ENCODE measurements at regions not wholly inside any gene's neighbourhood (a gene's known extent, or its start where the extent isn't known, plus 50 kb on each side); places are given as distances from the start of the nearest gene placed in this dataset.

GRCh38 chr17:51499897-51500296 is 239.6 kb downstream of the UTP18 start:
- H3K9me3 ChIP-seq: no peaks in the 10 kb centered on the region
- no peak for DNase-seq (ENCODE audit: low spot score in 2 of 2)
- H3K27me3 ChIP-seq (ENCODE audit: low read depth): no peaks in the 10 kb centered on the region
- no peaks in the 10 kb centered on the region for H3K4me1 ChIP-seq
- H3K36me3 ChIP-seq (replicated peaks): no peaks in the 10 kb centered on the region
- H3K4me3 ChIP-seq: no peak overlapping the region
- in situ Hi-C loops (cut with MboI; ENCODE audit: low sequenced_read_pairs): no loop called here

GRCh38 chr17:51500454-51500853 is 240.1 kb downstream of the UTP18 start:
- in situ Hi-C loops (cut with MboI; ENCODE audit: low sequenced_read_pairs): no loop called here
- H3K9me3 ChIP-seq: no peaks in the 10 kb centered on the region
- no peaks in the 10 kb centered on the region for H3K4me1 ChIP-seq
- H3K27me3 ChIP-seq (ENCODE audit: low read depth): no peaks in the 10 kb centered on the region
- H3K36me3 ChIP-seq (replicated peaks): no peaks in the 10 kb centered on the region
- no peak overlapping the region for H3K4me3 ChIP-seq
- DNase-seq (ENCODE audit: low spot score in 2 of 2): no peak

- no peak for DNase-seq (ENCODE audit: low spot score in 2 of 2)
- in situ Hi-C loops (cut with MboI; ENCODE audit: low sequenced_read_pairs): no loop called here
- H3K9me3 ChIP-seq: no peaks in the 10 kb centered on the region
- no peak overlapping the region for H3K4me3 ChIP-seq
- H3K4me1 ChIP-seq: no peaks in the 10 kb centered on the region
- H3K27me3 ChIP-seq (ENCODE audit: low read depth): no peaks in the 10 kb centered on the region; the same call in none of the 2 replicates
- H3K36me3 ChIP-seq (replicated peaks): no peaks in the 10 kb centered on the region
Measured at GRCh38 chr17:51505450-51505849, 245.1 kb downstream of the UTP18 start.

- in situ Hi-C loops (cut with MboI; ENCODE audit: low sequenced_read_pairs): no loop called here
- Histone ChIP-seq H3K9me3 (no peaks in the 10 kb centered on the region), H3K27me3 (ENCODE audit: low read depth) (no peaks in the 10 kb centered on the region; the same call in none of the 2 replicates), H3K4me3 (no peak overlapping the region), H3K4me1 (no peaks in the 10 kb centered on the region), H3K36me3 (replicated peaks) (no peaks in the 10 kb centered on the region)
- DNase-seq (ENCODE audit: low spot score in 2 of 2): no peak
Measured at GRCh38 chr17:51507444-51507843, 247.1 kb downstream of the UTP18 start.

GRCh38 chr17:51508048-51508447 is 247.7 kb downstream of the UTP18 start:
- DNase-seq (ENCODE audit: low spot score in 2 of 2): no peak
- H3K4me3 ChIP-seq: no peak overlapping the region
- H3K9me3 ChIP-seq: no peaks in the 10 kb centered on the region
- H3K4me1 ChIP-seq: no peaks in the 10 kb centered on the region
- H3K27me3 ChIP-seq (ENCODE audit: low read depth): no peaks in the 10 kb centered on the region; the same call in none of the 2 replicates
- H3K36me3 ChIP-seq (replicated peaks): no peaks in the 10 kb centered on the region
- in situ Hi-C loops (cut with MboI; ENCODE audit: low sequenced_read_pairs): no loop called here

- no peaks in the 10 kb centered on the region for H3K4me1 ChIP-seq
- no peaks in the 10 kb centered on the region; the same call in none of the 2 replicates for H3K27me3 ChIP-seq (ENCODE audit: low read depth)
- H3K4me3 ChIP-seq: no peak overlapping the region
- H3K36me3 ChIP-seq (replicated peaks): no peaks in the 10 kb centered on the region
- no peak for DNase-seq (ENCODE audit: low spot score in 2 of 2)
- no peaks in the 10 kb centered on the region for H3K9me3 ChIP-seq
- in situ Hi-C loops (cut with MboI; ENCODE audit: low sequenced_read_pairs): no loop called here
Measured at GRCh38 chr17:51510940-51511339, 250.6 kb downstream of the UTP18 start.

GRCh38 chr17:51512220-51512907 is 252.0 kb downstream of the UTP18 start:
- H3K4me1 ChIP-seq: no peaks in the 10 kb centered on the region
- H3K27me3 ChIP-seq (ENCODE audit: low read depth): no peaks in the 10 kb centered on the region
- no peak for DNase-seq (ENCODE audit: low spot score in 2 of 2)
- H3K4me3 ChIP-seq: no peak overlapping the region
- H3K36me3 ChIP-seq (replicated peaks): no peaks in the 10 kb centered on the region
- in situ Hi-C loops (cut with MboI; ENCODE audit: low sequenced_read_pairs): no loop called here
- no peaks in the 10 kb centered on the region for H3K9me3 ChIP-seq

- Histone ChIP-seq H3K9me3 (no peaks in the 10 kb centered on the region), H3K27me3 (ENCODE audit: low read depth) (no peaks in the 10 kb centered on the region), H3K4me1 (no peaks in the 10 kb centered on the region), H3K4me3 (no peak overlapping the region), H3K36me3 (replicated peaks) (no peaks in the 10 kb centered on the region)
- in situ Hi-C loops (cut with MboI; ENCODE audit: low sequenced_read_pairs): no loop called here
- DNase-seq (ENCODE audit: low spot score in 2 of 2): no peak
Measured at GRCh38 chr17:51516924-51517323, 256.6 kb downstream of the UTP18 start.

- DNase-seq (ENCODE audit: low spot score in 2 of 2): no peak
- in situ Hi-C loops (cut with MboI; ENCODE audit: low sequenced_read_pairs): no loop called here
- H3K4me3 ChIP-seq: no peak overlapping the region
- no peaks in the 10 kb centered on the region for H3K36me3 ChIP-seq (replicated peaks)
- no peaks in the 10 kb centered on the region for H3K27me3 ChIP-seq (ENCODE audit: low read depth)
- no peaks in the 10 kb centered on the region for H3K4me1 ChIP-seq
- H3K9me3 ChIP-seq: no peaks in the 10 kb centered on the region
Measured at GRCh38 chr17:51524524-51524923, 264.2 kb downstream of the UTP18 start.

- DNase-seq (ENCODE audit: low spot score in 2 of 2): no peak
- Histone ChIP-seq H3K4me3 (no peak overlapping the region), H3K36me3 (replicated peaks) (no peaks in the 10 kb centered on the region), H3K4me1 (no peaks in the 10 kb centered on the region), H3K27me3 (ENCODE audit: low read depth) (no peaks in the 10 kb centered on the region), H3K9me3 (no peaks in the 10 kb centered on the region)
- in situ Hi-C loops (cut with MboI; ENCODE audit: low sequenced_read_pairs): no loop called here
Measured at GRCh38 chr17:51526507-51526906, 266.2 kb downstream of the UTP18 start.

GRCh38 chr17:51527225-51527982 is 267.1 kb downstream of the UTP18 start:
- no peaks in the 10 kb centered on the region for H3K9me3 ChIP-seq
- H3K27me3 ChIP-seq (ENCODE audit: low read depth): no peaks in the 10 kb centered on the region
- no peak overlapping the region for H3K4me3 ChIP-seq
- DNase-seq (ENCODE audit: low spot score in 2 of 2): no peak
- no peaks in the 10 kb centered on the region for H3K36me3 ChIP-seq (replicated peaks)
- in situ Hi-C loops (cut with MboI; ENCODE audit: low sequenced_read_pairs): no loop called here
- no peaks in the 10 kb centered on the region for H3K4me1 ChIP-seq

GRCh38 chr17:51528111-51528510 is 267.8 kb downstream of the UTP18 start:
- Histone ChIP-seq H3K27me3 (ENCODE audit: low read depth) (no peaks in the 10 kb centered on the region), H3K9me3 (no peaks in the 10 kb centered on the region), H3K4me1 (no peaks in the 10 kb centered on the region), H3K4me3 (no peak overlapping the region), H3K36me3 (replicated peaks) (no peaks in the 10 kb centered on the region)
- DNase-seq (ENCODE audit: low spot score in 2 of 2): no peak
- in situ Hi-C loops (cut with MboI; ENCODE audit: low sequenced_read_pairs): no loop called here

- no peak overlapping the region for H3K4me3 ChIP-seq
- no peaks in the 10 kb centered on the region for H3K9me3 ChIP-seq
- H3K4me1 ChIP-seq: no peaks in the 10 kb centered on the region
- no peak for DNase-seq (ENCODE audit: low spot score in 2 of 2)
- no peaks in the 10 kb centered on the region for H3K27me3 ChIP-seq (ENCODE audit: low read depth)
- in situ Hi-C loops (cut with MboI; ENCODE audit: low sequenced_read_pairs): no loop called here
- no peaks in the 10 kb centered on the region for H3K36me3 ChIP-seq (replicated peaks)
Measured at GRCh38 chr17:51533219-51533618, 272.9 kb downstream of the UTP18 start.

GRCh38 chr17:51533821-51534220 is 273.5 kb downstream of the UTP18 start:
- Histone ChIP-seq H3K36me3 (replicated peaks) (no peaks in the 10 kb centered on the region), H3K4me3 (no peak overlapping the region), H3K4me1 (no peaks in the 10 kb centered on the region), H3K27me3 (ENCODE audit: low read depth) (no peaks in the 10 kb centered on the region), H3K9me3 (no peaks in the 10 kb centered on the region)
- in situ Hi-C loops (cut with MboI; ENCODE audit: low sequenced_read_pairs): no loop called here
- DNase-seq (ENCODE audit: low spot score in 2 of 2): no peak
